RWPE1 (cell line): ENCODE measurements at regions not wholly inside any gene's neighbourhood (a gene's known extent, or its start where the extent isn't known, plus 50 kb on each side); places are given as distances from the start of the nearest gene placed in this dataset.

ENCODE experiments used
- CTCF ChIA-PET: fragments of 350-600 bp; sonication (Branson Sonifier 250); formaldehyde crosslinking; extraction: SDS; loops from one replicate; lab custom pipeline; 2021; lab: Yijun Ruan, JAX
- POLR2A ChIA-PET: fragments of 400-600 bp; formaldehyde crosslinking; extraction: SDS; loops from one replicate; lab custom pipeline; 2020; ENCODE audit warnings: antibody characterized with exemption; ENCODE audit not compliant: low non-redundant PET; lab: Yijun Ruan, JAX
- DNase-seq: peaks from one replicate; pipeline ENCODE4 v3.0.0; 2012; ENCODE audit warnings: low spot score
- H3K27ac ChIP-seq: fragments of 450-650 bp; 2 replicates; pipeline ENCODE4 v1.5.1; 2017
- CTCF ChIP-seq: fragments of 450-650 bp; conservative IDR thresholded peaks from 2 replicates; pipeline ENCODE4 v1.5.1; 2017; ENCODE audit warnings: low read depth, mild to moderate bottlenecking

- TF ChIP-seq CTCF = no peak
These were observed 77.6 kb upstream of the RTL6 start for GRCh38 chr22:44575381-44576268.

GRCh38 chr22:44574640-44575380, 76.8 kb upstream of the RTL6 start:
- ChIA-PET POLR2A (no interaction called here), CTCF (no interaction called here)
- DNase-seq = no peak
- no peak for TF ChIP-seq CTCF
- peak overlapping the region; percentile 46 for H3K27ac ChIP-seq

More at GRCh38 chr22:44575381-44576268, 77.6 kb upstream of the RTL6 start:
- CTCF ChIA-PET = no interaction called here
- no peak overlapping the region for H3K27ac ChIP-seq
- POLR2A ChIA-PET = no interaction called here
- no peak for DNase-seq

- no peak for TF ChIP-seq CTCF
- CTCF ChIA-PET = interaction anchor here (0.9 kb wide), 1 partner anchor 25 kb away, joined by 5 read pairs; no protein-coding TSS in a partner anchor
- H3K27ac ChIP-seq = peak overlapping the region; percentile 46
- POLR2A ChIA-PET = no interaction called here
- DNase-seq = peak; percentile 66
These were observed 76.1 kb upstream of the RTL6 start for GRCh38 chr22:44574057-44574639.

DNA sequence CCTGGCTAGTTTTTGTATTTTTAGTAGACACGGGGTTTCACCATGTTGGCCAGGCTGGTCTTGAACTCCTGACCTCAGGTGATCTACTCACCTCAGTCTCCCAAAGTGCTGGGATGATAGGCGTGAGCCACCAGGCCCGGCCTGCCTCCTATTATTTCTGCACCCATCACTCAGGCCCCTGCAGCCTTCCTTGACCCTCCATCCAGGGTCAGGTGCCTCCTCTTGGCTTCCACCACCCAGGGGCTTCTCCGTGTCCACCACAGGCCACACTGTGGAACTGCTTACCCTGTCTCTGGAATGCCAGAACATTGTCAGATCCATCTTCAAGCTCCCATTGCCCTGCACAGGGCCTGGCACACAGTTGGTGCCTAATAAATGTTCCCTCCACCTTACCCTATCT, 75.4 kb upstream of the RTL6 start:
- DNase-seq = no peak
- POLR2A ChIA-PET = no interaction called here
- no peak for TF ChIP-seq CTCF
- peak overlapping the region; percentile 46 for H3K27ac ChIP-seq
- CTCF ChIA-PET = interaction anchor here (0.7 to 0.9 kb wide), 2 partner anchors 24 to 1176 kb away, joined by 3 to 5 read pairs; no protein-coding TSS in a partner anchor

DNA sequence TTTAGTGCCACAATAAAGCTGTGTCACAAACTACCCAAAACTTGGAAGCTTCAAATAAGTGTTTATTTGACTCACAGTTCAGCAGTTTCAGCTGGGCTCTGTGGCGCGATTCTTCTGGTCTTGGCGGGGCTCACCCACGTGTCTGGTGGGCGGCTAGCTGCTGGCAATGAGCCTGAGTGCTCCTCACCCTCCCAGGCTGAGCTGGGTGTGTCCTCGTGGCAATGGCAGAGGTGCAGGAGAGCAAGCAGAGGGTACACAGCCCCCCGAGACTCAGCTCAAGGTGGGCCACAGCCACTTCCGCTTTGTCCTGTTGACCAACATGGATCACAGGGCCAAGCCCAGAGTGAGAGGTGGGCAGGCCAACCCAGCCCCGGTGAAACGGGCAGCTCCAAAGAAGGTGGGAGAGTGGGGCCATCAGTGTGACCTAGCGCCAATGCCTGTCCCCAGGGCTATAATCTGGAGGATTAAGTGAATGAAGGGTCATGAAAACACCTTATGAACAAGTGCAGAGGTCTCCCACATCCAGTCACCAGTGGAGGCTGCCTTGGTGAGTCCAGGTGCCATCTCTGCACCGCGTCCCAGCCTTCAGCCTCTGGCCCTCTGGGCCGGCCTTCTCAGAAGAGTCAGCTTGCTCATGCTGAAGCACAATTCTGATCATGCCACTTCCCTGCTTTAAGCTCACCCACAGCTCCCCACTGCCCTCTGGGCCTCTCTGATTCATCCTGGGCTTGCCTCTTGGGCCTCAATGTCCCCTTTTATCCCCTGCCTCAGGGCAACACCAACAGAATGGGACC, 74.6 kb upstream of the RTL6 start:
- H3K27ac ChIP-seq = no peak overlapping the region
- DNase-seq = no peak
- CTCF ChIA-PET = interaction anchor here (0.7 kb wide), 1 partner anchor 1175 kb away, joined by 3 read pairs; no protein-coding TSS in a partner anchor
- POLR2A ChIA-PET = no interaction called here
- no peak for TF ChIP-seq CTCF
